Mesodermal cell (in vitro differentiated cells): ENCODE measurements at regions not wholly inside any gene's neighbourhood (a gene's known extent, or its start where the extent isn't known, plus 50 kb on each side); places are given as distances from the start of the nearest gene placed in this dataset.
A peak's percentile ranks its signal among the peaks of the same experiment; 100 is the strongest.

ENCODE experiments used
- H3K27ac ChIP-seq: 2 replicates; pipeline ENCODE4 v1.7.0; 2013; ENCODE audit warnings: mild to moderate bottlenecking, low read depth, low read length, moderate library complexity; ENCODE audit not compliant: severe bottlenecking
- H3K36me3 ChIP-seq: 2 replicates; pipeline ENCODE4 v1.7.1; 2013; ENCODE audit warnings: mild to moderate bottlenecking, low read length, moderate library complexity; ENCODE audit not compliant: control insufficient read depth, insufficient read depth
- H3K4me1 ChIP-seq: one replicate; pipeline ENCODE4 v1.7.1; 2013; ENCODE audit warnings: mild to moderate bottlenecking, low read length; ENCODE audit not compliant: insufficient read depth, control insufficient read depth, poor library complexity, severe bottlenecking
- H3K4me3 ChIP-seq: 2 replicates; pipeline ENCODE4 v1.7.0; 2013; ENCODE audit warnings: low read length, control low read depth, mild to moderate bottlenecking; ENCODE audit not compliant: insufficient read depth, poor library complexity, severe bottlenecking; ENCODE audit errors: extremely low read depth
- H3K9me3 ChIP-seq: 2 replicates; pipeline ENCODE4 v1.7.1; 2013; ENCODE audit warnings: mild to moderate bottlenecking, low read length, moderate library complexity; ENCODE audit not compliant: control insufficient read depth
- WGBS, 2 experiments: methylation state at CpG; one replicate each; pipeline ENCODE4 v1.1.5; 2013; ENCODE audit warnings: missing lambda C conversion rate in 2 of 2; ENCODE audit not compliant: insufficient coverage in 2 of 2; 5-methylcytosine and 5-hydroxymethylcytosine counted together

GRCh38 chr21:35420656-35421055 is 371.6 kb upstream of the RUNX1 start:
- WGBS, 2 experiments, result 56 to 94% methylated on average over 1 to 2 of the region's 2 CpGs
- peaks cover 15% of the 10 kb centered on the region for H3K9me3 ChIP-seq
- no peak overlapping the region for H3K4me3 ChIP-seq
- no peak overlapping the region for H3K27ac ChIP-seq
- H3K4me1 ChIP-seq, result no peaks in the 10 kb centered on the region
- H3K36me3 ChIP-seq, result no peaks in the 10 kb centered on the region

DNA sequence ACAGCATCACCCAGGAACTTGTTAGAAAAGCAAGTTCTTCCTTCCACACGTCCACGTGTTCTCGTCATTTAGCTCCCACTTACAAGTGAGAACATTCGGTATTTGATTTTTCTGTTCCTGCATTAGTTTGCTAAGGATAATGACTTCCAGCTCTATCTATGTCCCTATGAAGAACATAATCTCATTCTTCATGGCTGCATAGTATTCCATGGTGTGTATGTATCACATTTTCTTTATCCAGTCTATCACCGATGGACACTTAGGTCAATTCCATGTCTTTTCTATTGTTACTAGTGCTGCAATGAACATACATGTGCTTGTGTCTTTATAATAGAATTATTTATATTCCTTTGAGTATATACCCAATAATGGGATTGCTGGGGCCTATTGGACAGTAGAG is 368.7 kb upstream of the RUNX1 start:
- H3K4me1 ChIP-seq, result peaks cover 8% of the 10 kb centered on the region
- H3K4me3 ChIP-seq, result no peak overlapping the region
- H3K36me3 ChIP-seq, result no peaks in the 10 kb centered on the region
- no peak overlapping the region for H3K27ac ChIP-seq
- WGBS, 2 experiments, result 96 to 97% methylated on average over 4 of the region's 5 CpGs
- H3K9me3 ChIP-seq, result peaks cover 13% of the 10 kb centered on the region

- Histone ChIP-seq H3K4me1 (peaks cover 8% of the 10 kb centered on the region), H3K4me3 (no peak overlapping the region), H3K36me3 (no peaks in the 10 kb centered on the region), H3K9me3 (peaks cover 5% of the 10 kb centered on the region), H3K27ac (no peak overlapping the region)
- 73 to 92% methylated on average over 2 of the region's 8 CpGs for WGBS, 2 experiments
Measured at GRCh38 chr21:35416866-35417489, 367.9 kb upstream of the RUNX1 start.

DNA sequence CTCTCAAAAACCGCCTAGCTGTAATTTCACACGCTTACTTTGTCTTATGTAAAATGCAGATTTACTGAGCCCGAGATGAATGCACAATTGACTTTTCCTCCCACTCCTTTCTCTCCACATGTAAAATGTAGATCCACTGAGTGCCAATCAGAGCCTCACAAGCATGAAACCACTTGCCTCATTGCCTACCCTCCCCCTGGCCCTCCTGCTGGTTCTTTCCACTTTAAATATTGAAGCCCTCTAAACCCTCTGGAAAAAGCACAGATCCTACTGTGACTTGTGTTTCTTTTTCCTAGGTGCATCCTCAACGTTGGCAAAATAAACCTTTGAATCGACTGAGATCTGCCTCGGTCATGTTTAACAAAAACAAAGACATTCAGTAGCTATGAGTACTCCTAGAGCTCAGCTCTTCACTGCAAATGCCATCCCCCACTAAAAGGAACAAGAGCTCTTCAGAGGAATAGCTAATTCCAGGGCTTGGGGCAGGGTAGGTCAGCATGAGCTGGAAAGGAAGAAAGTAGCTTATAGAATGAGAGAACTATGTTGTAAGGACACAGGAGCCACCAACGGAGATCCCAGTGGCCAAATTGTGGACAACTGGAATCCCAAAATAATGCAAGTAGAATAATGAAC is 365.5 kb upstream of the RUNX1 start:
- H3K4me1 ChIP-seq, result peaks cover 8% of the 10 kb centered on the region
- no peak overlapping the region for H3K4me3 ChIP-seq
- no peaks in the 10 kb centered on the region for H3K9me3 ChIP-seq
- H3K27ac ChIP-seq, result peak overlapping the region; percentile 23
- WGBS, 2 experiments, result 61 to 66% methylated on average over 6 to 7 of the region's 7 CpGs
- no peaks in the 10 kb centered on the region for H3K36me3 ChIP-seq

DNA sequence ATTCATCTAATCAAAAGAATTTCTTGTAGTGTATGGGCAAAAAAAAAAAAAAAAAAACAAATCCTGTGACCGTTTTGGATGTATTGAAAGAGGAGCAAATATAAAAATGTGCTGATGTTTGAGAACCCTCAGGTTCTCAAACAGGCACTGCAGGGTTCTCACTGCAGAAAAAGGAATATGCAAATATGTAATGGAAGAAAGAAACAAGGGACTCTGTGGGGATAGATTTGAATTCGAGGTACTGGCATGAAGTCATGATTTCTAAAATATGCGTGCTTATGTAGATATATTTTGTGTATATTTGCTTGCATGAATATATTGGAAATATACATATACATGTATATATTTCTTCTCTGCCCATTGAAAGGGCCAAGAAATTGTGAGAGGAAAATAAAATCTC is 365.0 kb upstream of the RUNX1 start:
- no peak overlapping the region for H3K27ac ChIP-seq
- no peaks in the 10 kb centered on the region for H3K36me3 ChIP-seq
- WGBS, 2 experiments, result 56 to 60% methylated on average over 1 of the region's 3 CpGs
- no peak overlapping the region for H3K4me3 ChIP-seq
- H3K9me3 ChIP-seq, result no peaks in the 10 kb centered on the region
- H3K4me1 ChIP-seq, result peaks cover 8% of the 10 kb centered on the region

DNA sequence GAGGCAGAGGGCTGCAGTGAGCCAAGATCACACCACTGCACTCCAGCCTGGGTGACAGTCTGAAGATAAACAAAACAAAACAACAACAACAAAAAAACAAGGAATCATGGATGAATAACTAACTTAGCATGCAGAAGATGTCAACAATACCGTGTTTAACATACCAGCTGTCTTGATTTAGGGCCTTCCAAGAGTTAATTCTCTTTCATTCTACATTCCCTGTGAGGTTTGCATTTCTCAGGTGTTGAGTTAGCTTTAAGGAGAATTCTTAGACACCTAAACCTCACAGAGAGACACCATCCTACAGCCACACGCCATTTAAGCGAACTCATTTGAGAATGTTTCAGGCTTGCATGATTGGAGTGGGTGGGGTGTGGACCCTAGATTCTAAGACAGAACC is 363.1 kb upstream of the RUNX1 start:
- Histone ChIP-seq H3K36me3 (no peaks in the 10 kb centered on the region), H3K27ac (no peak overlapping the region), H3K4me1 (peaks cover 8% of the 10 kb centered on the region), H3K4me3 (no peak overlapping the region), H3K9me3 (no peaks in the 10 kb centered on the region)
- 40 to 100% methylated on average over 1 of the region's 3 CpGs for WGBS, 2 experiments

GRCh38 chr21:35411434-35411833 is 362.3 kb upstream of the RUNX1 start:
- 93 to 98% methylated on average over 8 to 11 of the region's 11 CpGs for WGBS, 2 experiments
- Histone ChIP-seq H3K4me1 (peaks cover 8% of the 10 kb centered on the region), H3K4me3 (no peak overlapping the region), H3K36me3 (no peaks in the 10 kb centered on the region), H3K9me3 (no peaks in the 10 kb centered on the region), H3K27ac (no peak overlapping the region)

- no CpG with 5 or more reads among the region's 1 CpG for WGBS, 2 experiments
- Histone ChIP-seq H3K9me3 (no peaks in the 10 kb centered on the region), H3K4me1 (peaks cover 8% of the 10 kb centered on the region), H3K36me3 (no peaks in the 10 kb centered on the region), H3K4me3 (no peak overlapping the region), H3K27ac (no peak overlapping the region)
Measured at GRCh38 chr21:35410656-35411055, 361.6 kb upstream of the RUNX1 start.

DNA sequence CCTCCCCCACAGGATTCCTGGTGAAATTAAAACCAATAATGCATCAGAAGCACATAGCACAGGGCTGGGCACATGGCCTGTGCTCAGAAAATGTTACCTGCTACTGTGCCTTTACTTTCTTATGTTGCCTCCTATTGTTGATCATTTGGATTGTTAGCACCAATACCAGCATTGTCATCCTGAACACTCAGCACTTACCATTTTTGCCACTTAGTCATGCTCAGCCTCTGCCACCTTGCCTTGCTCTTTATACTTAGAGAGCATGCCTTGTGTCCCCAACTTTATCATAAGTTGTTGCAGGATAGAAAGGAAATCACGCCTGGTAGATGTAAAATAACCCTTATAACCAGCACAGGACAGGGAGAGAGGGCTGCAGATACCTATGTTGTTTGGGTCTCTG is 361.0 kb upstream of the RUNX1 start:
- no peak overlapping the region for H3K4me3 ChIP-seq
- H3K4me1 ChIP-seq, result peaks cover 8% of the 10 kb centered on the region
- H3K9me3 ChIP-seq, result no peaks in the 10 kb centered on the region
- no peak overlapping the region for H3K27ac ChIP-seq
- H3K36me3 ChIP-seq, result no peaks in the 10 kb centered on the region
- no CpG with 5 or more reads among the region's 1 CpG for WGBS, 2 experiments

- H3K36me3 ChIP-seq, result no peaks in the 10 kb centered on the region
- 87% methylated on average over 2 of the region's 2 CpGs; no CpG with 5 or more reads in 1 of the 2 experiments for WGBS, 2 experiments
- no peak overlapping the region for H3K27ac ChIP-seq
- H3K4me1 ChIP-seq, result no peaks in the 10 kb centered on the region
- no peak overlapping the region for H3K4me3 ChIP-seq
- no peaks in the 10 kb centered on the region for H3K9me3 ChIP-seq
Measured at GRCh38 chr21:35408401-35408800, 359.3 kb upstream of the RUNX1 start.

DNA sequence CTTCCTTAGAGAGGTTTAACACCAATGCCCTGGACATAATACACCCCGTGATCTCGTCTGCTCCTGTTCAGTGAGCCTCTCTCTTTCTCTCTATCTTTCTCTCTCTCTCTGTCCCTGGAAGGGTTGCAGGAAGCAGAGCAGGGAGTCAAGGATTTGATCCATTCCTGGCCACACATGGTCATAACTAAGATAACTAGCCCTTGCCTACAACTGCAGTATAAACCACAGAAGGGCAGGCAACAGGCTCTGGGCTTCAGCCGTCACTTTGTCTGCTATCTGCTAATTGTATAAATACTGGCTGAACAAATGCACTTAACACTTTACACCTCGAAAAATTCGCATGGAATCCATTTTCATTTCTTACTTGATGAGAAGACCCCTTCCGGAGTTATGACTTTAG is 357.5 kb upstream of the RUNX1 start:
- Histone ChIP-seq H3K4me3 (no peak overlapping the region), H3K9me3 (no peaks in the 10 kb centered on the region), H3K36me3 (no peaks in the 10 kb centered on the region), H3K27ac (no peak overlapping the region), H3K4me1 (peaks cover 2% of the 10 kb centered on the region)
- 93 to 100% methylated on average over 2 to 5 of the region's 6 CpGs for WGBS, 2 experiments
